Activated CD4-positive, alpha-beta T cell treated with anti-CD3 and anti-CD28 coated beads, Interleukin-2, amount 50 U/mL, for 24 hours (primary cell): ENCODE measurements at regions not wholly inside any gene's neighbourhood (a gene's known extent, or its start where the extent isn't known, plus 50 kb on each side); places are given as distances from the start of the nearest gene placed in this dataset.

Experiments used
- DNase-seq, 2 donors: peaks; one replicate each; pipeline ENCODE4 v3.0.0-alpha.2; 2020; ENCODE audit warnings: low read depth in 1 of 2, low spot score in 1 of 2

- DNase-seq, result no peak
Observed at GRCh38 chr13:78029901-78030300, 111.3 kb upstream of the EDNRB start.

- no peak for DNase-seq
Observed at GRCh38 chr13:78028960-78029359, 110.3 kb upstream of the EDNRB start.

- no peak for DNase-seq
Observed at GRCh38 chr13:78024996-78025395, 106.4 kb upstream of the EDNRB start.

- peak in 1 of 2 donors; percentile 45 for DNase-seq
Observed at GRCh38 chr13:78022164-78022877, 103.7 kb upstream of the EDNRB start.

GRCh38 chr13:78020861-78021260, 102.2 kb upstream of the EDNRB start:
- no peak for DNase-seq

- DNase-seq, result no peak
Observed at GRCh38 chr13:78015782-78016181, 97.2 kb upstream of the EDNRB start.

- no peak for DNase-seq
Observed at GRCh38 chr13:78012046-78012445, 93.4 kb upstream of the EDNRB start.

- no peak for DNase-seq
Observed at GRCh38 chr13:78004821-78005220, 86.2 kb upstream of the EDNRB start.

- DNase-seq, result no peak
Observed at GRCh38 chr13:77999746-78000145, 81.1 kb upstream of the EDNRB start.

GRCh38 chr13:77994166-77994565, 75.5 kb upstream of the EDNRB start:
- DNase-seq, result no peak

- no peak for DNase-seq
Observed at GRCh38 chr13:77991003-77991402, 72.4 kb upstream of the EDNRB start.

GRCh38 chr13:77989281-77989680, 70.7 kb upstream of the EDNRB start:
- DNase-seq, result no peak

GRCh38 chr13:77988355-77988754, 69.7 kb upstream of the EDNRB start:
- no peak for DNase-seq

GRCh38 chr13:77986713-77987112, 68.1 kb upstream of the EDNRB start:
- DNase-seq, result no peak

GRCh38 chr13:77985866-77986636, 67.4 kb upstream of the EDNRB start:
- DNase-seq, result no peak

- no peak for DNase-seq
Observed at GRCh38 chr13:77981281-77981881, 62.8 kb upstream of the EDNRB start.

- no peak for DNase-seq
Observed at GRCh38 chr13:77980592-77980991, 62.0 kb upstream of the EDNRB start.

GRCh38 chr13:77979721-77980385, 61.2 kb upstream of the EDNRB start:
- DNase-seq, result no peak

GRCh38 chr13:77975358-77976042, 56.9 kb upstream of the EDNRB start:
- no peak for DNase-seq

GRCh38 chr13:77969299-77969698, 50.7 kb upstream of the EDNRB start:
- no peak for DNase-seq
